HepG2 (cell line): ENCODE measurements at regions not wholly inside any gene's neighbourhood (a gene's known extent, or its start where the extent isn't known, plus 50 kb on each side); places are given as distances from the start of the nearest gene placed in this dataset.
"Not testable (repeated sequence)": the region's sequence is repeated elsewhere in the genome, so short reads cannot be mapped to it uniquely, and the experiment has no call there.

Experiments
- ATAC-seq: fragments of 200-7000 bp; cut with Tn5 transposase; 3 replicates; pipeline ENCODE4 v1.9.1; 2020; ENCODE audit warnings: mild to moderate bottlenecking, moderate library complexity
- BruUV-seq: library from RNA; stranded (reverse); fragments of 400-500 nt; replicated peaks from 2 replicates; lab custom pipeline; 2021; lab: Mats Ljungman, UMichigan
- CTCF ChIA-PET: fragments of 300-600 bp; formaldehyde crosslinking; extraction: SDS; loops from one replicate; lab custom pipeline; 2021; ENCODE audit warnings: low total read pairs, inconsistent platforms, low intra/inter-chr PET ratio; lab: Yijun Ruan, JAX
- POLR2A ChIA-PET: fragments of 350-600 bp; sonication (Branson Sonifier 250); formaldehyde crosslinking; loops from one replicate; lab custom pipeline; 2020; ENCODE audit warnings: antibody characterized with exemption, inconsistent platforms; lab: Yijun Ruan, JAX
- DNase-seq: peaks from one replicate; pipeline ENCODE4 v3.0.0-alpha.2; 2015; ENCODE audit warnings: low spot score
- FAIRE-seq: peaks from 3 replicates; lab custom pipeline; 2011; peaks lifted over from hg19 to GRCh38; lab: Jason Lieb, UNC
- H2AFZ ChIP-seq: one replicate; pipeline ENCODE4 v1.6.1; 2011; ENCODE audit warnings: low read length, inconsistent platforms
- H3K27ac ChIP-seq: fragments of 300-600 bp; 3 replicates; pipeline ENCODE4 v1.8.0; 2011; ENCODE audit warnings: mixed run types, mild to moderate bottlenecking, mixed read lengths, low read length, inconsistent platforms; ENCODE audit not compliant: insufficient read depth; ENCODE audit errors: extremely low read length
- H3K27me3 ChIP-seq, 2 experiments: fragments of 200-600 bp in 1 of 2; 2 replicates in 1 of 2; 3 replicates in 1 of 2; pipeline versions ENCODE4 v1.6.0 to v1.8.0; 2011; ENCODE audit warnings: low read length in 2 of 2, mild to moderate bottlenecking in 2 of 2, moderate library complexity in 2 of 2, inconsistent platforms in 1 of 2; ENCODE audit not compliant: insufficient read depth in 2 of 2, control insufficient read depth in 1 of 2
- H3K36me3 ChIP-seq, 2 experiments: fragments of 200-600 bp in 1 of 2; replicated peaks in 1 of 2; 2 replicates in 1 of 2; 3 replicates in 1 of 2; pipeline versions ENCODE4 v1.5.1 to v1.8.0; 2011; ENCODE audit warnings: low read length in 2 of 2, inconsistent platforms in 1 of 2; ENCODE audit not compliant: insufficient read depth in 2 of 2, control insufficient read depth in 1 of 2
- H3K4me1 ChIP-seq: 2 replicates; pipeline ENCODE4 v1.5.1; 2012; ENCODE audit warnings: low read length, inconsistent platforms; ENCODE audit not compliant: insufficient read depth
- H3K4me2 ChIP-seq: 2 replicates; pipeline ENCODE4 v1.6.0; 2011; ENCODE audit warnings: low read depth, low read length, inconsistent platforms
- H3K4me3 ChIP-seq, 3 experiments: fragments of 200-600 bp in 1 of 3; sonication (generic), shearing (Covaris generic) in 1 of 3; replicated peaks in 1 of 3; 2 replicates each; pipeline ENCODE4 v1.5.1; 2011 to 2016; ENCODE audit warnings: low read length in 3 of 3, inconsistent platforms in 2 of 3, low read depth in 2 of 3, mild to moderate bottlenecking in 2 of 3, control low read depth in 1 of 3, mixed read lengths in 1 of 3; ENCODE audit not compliant: insufficient read depth in 1 of 3
- H3K79me2 ChIP-seq: one replicate; pipeline ENCODE4 v1.6.1; 2011; ENCODE audit warnings: low read length, inconsistent platforms; ENCODE audit not compliant: insufficient read depth
- H3K9ac ChIP-seq: 2 replicates; pipeline ENCODE4 v1.6.0; 2011; ENCODE audit warnings: mild to moderate bottlenecking, low read depth, low read length, inconsistent platforms; ENCODE audit not compliant: insufficient read depth
- H3K9me3 ChIP-seq: 2 replicates; pipeline ENCODE4 v1.5.1; 2012; ENCODE audit warnings: mild to moderate bottlenecking, low read length
- H4K20me1 ChIP-seq: 2 replicates; pipeline ENCODE4 v1.6.0; 2011; ENCODE audit warnings: inconsistent platforms, mild to moderate bottlenecking, low read length, moderate library complexity; ENCODE audit not compliant: insufficient read depth
- BCL6 ChIP-seq: IDR thresholded peaks from 2 replicates; pipeline ENCODE4 v1.6.1; 2016; ENCODE audit warnings: missing genetic modification reagents, missing compliant biosample characterization
- REL ChIP-seq: sonication (generic); formaldehyde crosslinking; conservative IDR thresholded peaks from 2 replicates; pipeline ENCODE4 v1.8.0; 2022; ENCODE audit warnings: mild to moderate bottlenecking, missing genetic modification reagents, moderate library complexity
- ZNF451 ChIP-seq: sonication (generic); formaldehyde crosslinking; IDR thresholded peaks from 2 replicates; pipeline ENCODE4 v1.5.0; 2020; ENCODE audit warnings: mild to moderate bottlenecking, missing genetic modification reagents
- WGBS: methylation state at CpG from one replicate; pipeline ENCODE4 v1.1.6; 2017; ENCODE audit warnings: low lambda C conversion rate; 5-methylcytosine and 5-hydroxymethylcytosine counted together
- in situ Hi-C: cut with HindIII; loops from 2 replicates; pipeline ENCODE4 v1.10.0; 2017; ENCODE audit warnings: low pct_unique_long_range_greater_than_20kb; ENCODE audit not compliant: extremely low pct_ligation_motif_present
- intact Hi-C: fragments of 100-400 bp; cut with micrococcal nuclease; formaldehyde crosslinking; loops from one replicate; pipeline ENCODE4 v1.10.0; 2022; ENCODE audit not compliant: unreplicated experiment
- TF ChIP-seq, protein P1 (sequence below): sonication (generic); formaldehyde crosslinking; IDR thresholded peaks from 2 replicates; pipeline ENCODE4 v1.8.1; 2023; ENCODE audit warnings: missing genetic modification reagents, inconsistent platforms, borderline replicate concordance
- TF ChIP-seq, protein P2 (sequence below): sonication (generic); formaldehyde crosslinking; IDR thresholded peaks from 2 replicates; pipeline ENCODE4 v1.4.0; 2020; ENCODE audit warnings: missing genetic modification reagents, mild to moderate bottlenecking, borderline replicate concordance

DNA sequence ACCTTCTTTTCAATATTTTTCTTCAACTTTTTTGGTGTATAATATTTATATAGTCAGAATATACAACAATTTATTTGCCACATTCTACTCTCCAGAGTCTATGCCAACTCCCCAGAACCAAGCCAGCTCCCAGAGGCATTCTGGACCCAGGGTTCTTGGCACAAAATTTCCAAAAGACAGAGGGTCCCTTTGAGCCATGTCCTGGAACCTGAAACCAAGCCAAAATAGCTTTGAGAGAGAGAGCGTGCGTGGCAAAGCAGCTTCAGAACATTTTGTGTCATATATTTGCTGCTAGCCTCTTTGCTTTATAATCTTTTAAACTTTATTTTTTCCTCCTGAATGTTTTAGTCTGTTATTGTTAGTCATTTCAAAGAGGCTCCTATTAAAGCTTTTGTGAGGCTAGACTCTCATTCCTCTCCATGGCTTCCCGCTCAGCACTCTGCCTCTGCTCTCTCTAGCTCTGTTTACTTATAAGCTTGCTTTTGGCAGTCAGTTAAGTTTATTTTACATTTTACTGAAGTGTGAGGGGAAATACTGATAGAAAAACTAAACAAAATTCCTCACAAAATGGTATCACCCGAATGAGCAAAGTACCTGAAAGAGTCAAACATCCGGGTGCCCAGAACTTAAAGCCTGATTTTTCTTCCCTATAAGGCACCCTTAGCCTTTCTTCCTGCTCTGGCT, 605.1 kb upstream of the ID4 start (continued):
- TF ChIP-seq, protein P1, sequence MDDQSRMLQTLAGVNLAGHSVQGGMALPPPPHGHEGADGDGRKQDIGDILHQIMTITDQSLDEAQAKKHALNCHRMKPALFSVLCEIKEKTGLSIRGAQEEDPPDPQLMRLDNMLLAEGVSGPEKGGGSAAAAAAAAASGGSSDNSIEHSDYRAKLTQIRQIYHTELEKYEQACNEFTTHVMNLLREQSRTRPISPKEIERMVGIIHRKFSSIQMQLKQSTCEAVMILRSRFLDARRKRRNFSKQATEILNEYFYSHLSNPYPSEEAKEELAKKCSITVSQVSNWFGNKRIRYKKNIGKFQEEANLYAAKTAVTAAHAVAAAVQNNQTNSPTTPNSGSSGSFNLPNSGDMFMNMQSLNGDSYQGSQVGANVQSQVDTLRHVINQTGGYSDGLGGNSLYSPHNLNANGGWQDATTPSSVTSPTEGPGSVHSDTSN (CRISPR knock-in tag) = no peak
- no peak for TF ChIP-seq ZNF451 (CRISPR knock-in tag)
- TF ChIP-seq, protein P2, sequence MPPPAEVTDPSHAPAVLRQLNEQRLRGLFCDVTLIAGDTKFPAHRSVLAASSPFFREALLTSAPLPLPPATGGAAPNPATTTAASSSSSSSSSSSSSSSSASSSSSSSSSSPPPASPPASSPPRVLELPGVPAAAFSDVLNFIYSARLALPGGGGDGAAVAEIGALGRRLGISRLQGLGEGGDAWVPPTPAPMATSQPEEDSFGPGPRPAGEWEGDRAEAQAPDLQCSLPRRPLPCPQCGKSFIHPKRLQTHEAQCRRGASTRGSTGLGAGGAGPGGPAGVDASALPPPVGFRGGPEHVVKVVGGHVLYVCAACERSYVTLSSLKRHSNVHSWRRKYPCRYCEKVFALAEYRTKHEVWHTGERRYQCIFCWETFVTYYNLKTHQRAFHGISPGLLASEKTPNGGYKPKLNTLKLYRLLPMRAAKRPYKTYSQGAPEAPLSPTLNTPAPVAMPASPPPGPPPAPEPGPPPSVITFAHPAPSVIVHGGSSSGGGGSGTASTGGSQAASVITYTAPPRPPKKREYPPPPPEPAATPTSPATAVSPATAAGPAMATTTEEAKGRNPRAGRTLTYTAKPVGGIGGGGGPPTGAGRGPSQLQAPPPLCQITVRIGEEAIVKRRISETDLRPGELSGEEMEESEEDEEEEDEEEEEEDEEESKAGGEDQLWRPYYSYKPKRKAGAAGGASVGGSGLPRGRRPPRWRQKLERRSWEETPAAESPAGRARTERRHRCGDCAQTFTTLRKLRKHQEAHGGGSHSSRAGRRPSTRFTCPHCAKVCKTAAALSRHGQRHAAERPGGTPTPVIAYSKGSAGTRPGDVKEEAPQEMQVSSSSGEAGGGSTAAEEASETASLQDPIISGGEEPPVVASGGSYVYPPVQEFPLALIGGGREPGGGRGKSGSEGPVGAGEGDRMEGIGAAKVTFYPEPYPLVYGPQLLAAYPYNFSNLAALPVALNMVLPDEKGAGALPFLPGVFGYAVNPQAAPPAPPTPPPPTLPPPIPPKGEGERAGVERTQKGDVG (CRISPR knock-in tag) = no peak

DNA sequence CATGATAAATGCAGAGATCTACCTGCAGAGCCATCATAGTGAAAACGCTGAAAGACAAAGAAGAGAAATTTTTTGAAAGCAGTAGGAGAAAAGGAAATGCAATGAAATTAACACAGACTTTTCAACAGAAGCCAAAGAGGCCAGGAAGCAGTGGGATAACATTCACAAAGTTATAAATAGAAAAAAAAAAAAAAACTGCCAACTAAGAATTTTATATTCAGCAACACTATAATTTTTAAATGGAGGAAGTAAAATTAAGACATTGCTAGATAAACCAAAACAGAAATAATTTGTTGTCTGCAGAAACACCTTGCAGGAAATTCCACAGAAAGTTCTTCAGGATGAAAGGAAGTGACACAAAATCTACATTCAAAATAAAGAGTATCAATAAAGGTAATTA, 591.5 kb upstream of the ID4 start:
- Histone ChIP-seq H4K20me1 (no peaks in the 10 kb centered on the region), H3K27me3 (no peaks in the 10 kb centered on the region), H3K36me3 (no peaks in the 10 kb centered on the region), H3K4me3 (no peak overlapping the region), H3K9ac (no peak overlapping the region), H3K4me1 (no peaks in the 10 kb centered on the region), H3K79me2 (no peaks in the 10 kb centered on the region), H3K27ac (no peak overlapping the region), H3K9me3 (peaks cover 63% of the 10 kb centered on the region), H2AFZ (no peak overlapping the region), H3K4me2 (no peak overlapping the region)
- no peak for FAIRE-seq
- in situ Hi-C loops = no loop called here
- CTCF ChIA-PET = no interaction called here
- ATAC-seq = no peak
- intact Hi-C loops = no loop called here
- no peak for TF ChIP-seq REL (CRISPR knock-in tag)
- TF ChIP-seq BCL6 = no peak
- no TSS peak for BruUV-seq
- WGBS = 0% methylated on average over 1 of the region's 1 CpG
- POLR2A ChIA-PET = no interaction called here
- no peak for DNase-seq

DNA sequence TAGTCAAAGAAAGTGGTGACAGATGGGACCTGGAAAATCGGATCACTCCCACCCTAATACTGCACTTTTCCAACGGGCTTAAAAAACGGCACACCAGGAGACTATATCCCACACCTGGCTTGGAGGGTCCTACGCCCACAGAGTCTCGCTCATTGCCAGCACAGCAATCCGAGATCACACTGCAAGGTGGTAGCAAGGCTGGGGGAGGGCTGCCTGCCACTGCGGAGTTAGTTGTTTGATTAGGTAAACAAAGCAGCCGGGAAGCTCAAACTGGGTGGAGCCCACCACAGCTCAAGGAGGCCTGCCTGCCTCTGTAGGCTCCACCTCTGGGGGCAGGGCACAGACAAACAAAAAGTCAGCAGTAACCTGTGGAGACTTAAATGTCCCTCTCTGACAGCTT, 590.0 kb upstream of the ID4 start:
- ATAC-seq, H3K9ac ChIP-seq, H3K36me3 ChIP-seq, H3K4me2 ChIP-seq, BruUV-seq, FAIRE-seq, CTCF ChIA-PET, in situ Hi-C loops, POLR2A ChIA-PET, H2AFZ ChIP-seq, H3K4me3 ChIP-seq, H3K27ac ChIP-seq, H4K20me1 ChIP-seq, H3K27me3 ChIP-seq, intact Hi-C loops, H3K4me1 ChIP-seq, H3K79me2 ChIP-seq, DNase-seq: not testable (repeated sequence)
- H3K9me3 ChIP-seq = peaks cover 49% of the 10 kb centered on the region
- 7% methylated on average over 5 of the region's 8 CpGs for WGBS

DNA sequence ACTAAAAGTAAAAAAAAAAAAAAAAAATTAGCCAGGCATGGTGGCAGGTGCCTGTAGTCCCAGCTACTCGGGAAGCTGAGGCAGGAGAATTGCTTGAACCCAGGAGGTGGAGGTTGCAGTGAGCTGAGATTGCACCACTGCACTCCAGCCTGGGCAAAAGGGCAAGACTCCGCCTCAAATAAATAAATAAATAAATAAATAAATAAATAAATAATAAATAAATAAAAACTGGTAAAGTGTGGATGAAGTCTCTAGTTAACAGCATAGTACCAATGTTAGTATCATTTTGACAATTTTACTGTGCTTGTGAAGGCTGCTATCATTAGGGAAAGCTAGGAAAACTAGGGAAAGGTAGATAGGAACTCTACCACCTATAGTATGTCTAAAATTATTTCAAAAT, 581.0 kb upstream of the ID4 start:
- H3K4me1 ChIP-seq, H3K4me3 ChIP-seq, in situ Hi-C loops, H3K4me2 ChIP-seq, FAIRE-seq, POLR2A ChIA-PET, H3K9ac ChIP-seq, ATAC-seq, H3K27ac ChIP-seq, BruUV-seq, intact Hi-C loops, H3K36me3 ChIP-seq, DNase-seq, CTCF ChIA-PET, H3K79me2 ChIP-seq, H4K20me1 ChIP-seq, H2AFZ ChIP-seq, H3K27me3 ChIP-seq: not testable (repeated sequence)
- peaks cover 57% of the 10 kb centered on the region for H3K9me3 ChIP-seq
- 8% methylated on average over 2 of the region's 2 CpGs for WGBS
